ENCODE measurements at regions not wholly inside any gene's neighbourhood (a gene's known extent, or its start where the extent isn't known, plus 50 kb on each side); places are given as distances from the start of the nearest gene placed in this dataset.

- TF ChIP-seq POLR2A (IDR thresholded peaks at IDR 0.05): no peak
- TF ChIP-seq CTCF (IDR thresholded peaks at IDR 0.05): no peak
These were observed 111.9 kb downstream of the EHF start for GRCh38 chr11:34732831-34733230.
